ENCODE measurements at regions not wholly inside any gene's neighbourhood (a gene's known extent, or its start where the extent isn't known, plus 50 kb on each side); places are given as distances from the start of the nearest gene placed in this dataset.
A peak's percentile ranks its signal among the peaks of the same experiment; 100 is the strongest.

DNA sequence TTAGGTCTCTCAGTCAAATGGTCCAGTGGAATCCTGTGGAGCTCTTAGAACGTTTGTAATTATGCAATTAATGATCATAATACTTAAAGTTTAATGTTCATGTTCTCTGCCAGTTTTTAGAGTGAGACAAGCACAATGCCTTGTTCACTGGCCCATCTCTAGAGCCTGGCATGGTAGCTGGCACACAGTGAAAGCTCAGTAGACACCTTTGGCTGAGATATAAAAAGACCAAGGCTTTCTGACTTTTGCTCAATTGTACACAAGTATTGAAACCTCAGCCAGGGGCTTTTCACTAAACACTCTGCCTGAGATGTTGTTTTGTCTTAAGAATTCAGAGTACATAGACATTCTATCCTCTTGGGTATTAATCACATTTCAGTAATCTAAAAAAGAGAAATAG lies 241.8 kb upstream of the ATP2B1 start:
- H3K27ac ChIP-seq, result no peak overlapping the region
- CTCF ChIA-PET, result no interaction called here
- DNase-seq (ENCODE audit: low spot score), result no peak
- POLR2A ChIA-PET (ENCODE audit: low non-redundant PET), result no interaction called here
- TF ChIP-seq, protein P1, sequence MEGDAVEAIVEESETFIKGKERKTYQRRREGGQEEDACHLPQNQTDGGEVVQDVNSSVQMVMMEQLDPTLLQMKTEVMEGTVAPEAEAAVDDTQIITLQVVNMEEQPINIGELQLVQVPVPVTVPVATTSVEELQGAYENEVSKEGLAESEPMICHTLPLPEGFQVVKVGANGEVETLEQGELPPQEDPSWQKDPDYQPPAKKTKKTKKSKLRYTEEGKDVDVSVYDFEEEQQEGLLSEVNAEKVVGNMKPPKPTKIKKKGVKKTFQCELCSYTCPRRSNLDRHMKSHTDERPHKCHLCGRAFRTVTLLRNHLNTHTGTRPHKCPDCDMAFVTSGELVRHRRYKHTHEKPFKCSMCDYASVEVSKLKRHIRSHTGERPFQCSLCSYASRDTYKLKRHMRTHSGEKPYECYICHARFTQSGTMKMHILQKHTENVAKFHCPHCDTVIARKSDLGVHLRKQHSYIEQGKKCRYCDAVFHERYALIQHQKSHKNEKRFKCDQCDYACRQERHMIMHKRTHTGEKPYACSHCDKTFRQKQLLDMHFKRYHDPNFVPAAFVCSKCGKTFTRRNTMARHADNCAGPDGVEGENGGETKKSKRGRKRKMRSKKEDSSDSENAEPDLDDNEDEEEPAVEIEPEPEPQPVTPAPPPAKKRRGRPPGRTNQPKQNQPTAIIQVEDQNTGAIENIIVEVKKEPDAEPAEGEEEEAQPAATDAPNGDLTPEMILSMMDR (conservative IDR thresholded peaks at IDR 0.05; ENCODE audit: low read depth), result no peak

DNA sequence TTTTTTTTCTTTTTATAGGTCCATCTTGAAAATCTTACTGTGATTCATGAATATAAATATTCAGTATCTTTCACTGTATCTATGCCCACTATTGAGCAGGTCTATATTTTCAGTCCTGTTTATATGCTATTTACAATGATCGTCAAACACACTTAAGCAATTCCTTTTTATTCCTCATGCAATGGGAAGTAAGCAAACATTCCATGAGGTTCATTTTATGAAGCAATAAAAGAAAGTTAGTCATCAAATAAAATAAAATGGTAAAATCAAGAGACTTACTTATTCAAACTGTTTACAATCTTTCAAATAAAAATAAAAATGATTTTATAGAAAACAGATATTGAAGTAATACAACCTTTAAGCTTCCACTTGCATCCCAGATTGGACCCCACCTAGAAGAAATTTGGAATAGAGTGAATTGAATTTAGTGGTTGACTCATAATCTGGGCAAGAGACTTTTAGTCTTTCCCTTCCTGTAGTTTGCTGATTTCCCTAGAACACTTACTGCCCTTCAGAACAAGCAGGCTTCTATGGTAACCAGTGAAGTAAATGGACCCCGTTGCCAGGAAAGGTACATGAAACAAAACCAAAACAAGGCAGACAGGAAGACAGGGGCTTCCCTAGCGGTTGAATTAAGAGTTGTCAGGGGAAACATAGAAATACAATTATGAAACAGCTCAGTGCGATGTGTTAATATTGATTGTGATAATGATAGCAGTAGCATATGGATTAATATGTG lies 241.0 kb upstream of the ATP2B1 start:
- no peak overlapping the region for H3K27ac ChIP-seq
- TF ChIP-seq, protein P1 (conservative IDR thresholded peaks at IDR 0.05; ENCODE audit: low read depth), result peak; percentile 60
- POLR2A ChIA-PET (ENCODE audit: low non-redundant PET), result no interaction called here
- peak; percentile 63 for DNase-seq (ENCODE audit: low spot score)
- CTCF ChIA-PET, result no interaction called here

DNA sequence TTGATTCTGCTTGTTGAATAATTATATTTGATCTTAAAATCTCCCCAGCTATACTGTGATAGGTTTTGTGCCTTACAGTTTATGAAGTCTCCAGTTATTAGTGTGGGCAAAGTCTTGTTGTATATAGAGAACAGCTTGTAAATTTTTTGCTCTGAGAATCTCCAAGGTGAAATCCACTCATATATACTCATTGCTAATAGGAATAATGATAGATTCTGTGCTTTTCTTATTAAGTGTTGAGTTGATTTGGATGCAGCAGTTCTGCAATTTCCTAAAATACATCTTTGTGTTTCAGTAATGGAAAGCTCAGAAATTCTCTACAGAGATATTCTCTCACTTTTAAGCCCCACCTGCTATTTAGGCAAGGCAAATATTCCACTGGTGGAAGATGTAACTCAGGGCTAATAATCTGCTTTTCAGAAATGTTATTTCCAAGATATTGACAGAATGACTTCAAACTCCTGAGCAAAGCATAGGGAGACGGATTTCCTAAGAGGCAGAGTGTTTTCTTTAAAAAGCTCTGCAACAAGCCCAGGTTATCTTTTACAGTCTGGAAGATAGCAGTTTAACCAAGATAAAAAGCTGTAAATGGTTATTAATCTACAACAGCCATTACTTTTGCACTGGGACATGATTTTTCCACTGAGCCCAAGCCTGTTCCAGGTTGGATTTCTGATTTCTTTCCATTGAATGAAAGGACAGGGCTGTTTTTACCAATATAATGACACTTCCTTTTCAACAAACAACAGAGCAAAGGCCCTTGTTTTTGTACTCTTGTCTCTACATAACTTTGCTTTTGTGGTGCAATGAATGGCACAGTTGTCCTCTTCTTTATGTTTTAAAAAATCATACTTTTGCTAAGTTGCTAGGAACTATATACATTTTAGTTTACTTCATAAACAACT lies 239.9 kb upstream of the ATP2B1 start:
- TF ChIP-seq, protein P1 (conservative IDR thresholded peaks at IDR 0.05; ENCODE audit: low read depth), result no peak
- CTCF ChIA-PET, result no interaction called here
- POLR2A ChIA-PET (ENCODE audit: low non-redundant PET), result no interaction called here
- no peak overlapping the region; the same call in 1 of the 2 replicates for H3K27ac ChIP-seq
- DNase-seq (ENCODE audit: low spot score), result no peak

DNA sequence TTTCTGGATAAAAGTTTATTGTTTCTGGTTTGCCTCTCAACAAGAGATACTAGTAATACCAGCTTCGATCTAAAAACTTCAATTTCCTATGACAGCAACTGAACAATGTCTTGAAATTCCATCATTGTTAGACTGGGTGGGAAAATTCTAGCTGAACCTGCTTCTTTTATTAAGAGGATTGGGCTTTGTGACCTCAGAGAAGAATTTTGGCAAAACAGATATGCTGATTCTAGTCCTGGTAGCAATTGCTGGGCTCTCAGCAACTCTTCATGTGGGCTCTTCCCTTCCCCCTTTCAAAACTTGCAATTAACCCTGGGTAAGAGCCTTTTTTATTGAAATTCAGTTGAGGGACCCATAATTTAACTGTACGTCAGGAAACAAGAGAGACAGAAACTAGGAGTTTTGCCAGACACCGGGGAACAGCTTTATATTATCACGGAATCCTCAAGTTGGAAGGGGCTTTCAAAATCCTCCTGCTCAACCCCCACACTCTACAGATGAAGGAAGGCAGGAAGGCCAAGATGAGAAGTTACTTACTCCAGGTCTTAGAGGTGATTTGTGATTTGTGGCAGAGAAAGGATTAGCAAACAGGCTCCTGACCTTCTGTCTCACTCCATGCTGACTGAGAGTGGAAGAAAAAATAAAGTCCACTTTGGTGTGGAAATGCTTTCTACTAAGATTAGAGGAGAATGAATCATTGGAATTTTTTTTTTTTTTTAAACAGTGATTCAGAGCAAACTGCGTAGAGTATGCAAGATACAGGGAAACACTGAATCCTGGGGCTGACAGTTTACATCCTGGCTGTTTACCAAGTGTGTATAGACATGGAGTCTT lies 239.0 kb upstream of the ATP2B1 start:
- TF ChIP-seq, protein P1 (conservative IDR thresholded peaks at IDR 0.05; ENCODE audit: low read depth), result no peak
- peak overlapping the region; percentile 27; the same call in 1 of the 2 replicates for H3K27ac ChIP-seq
- CTCF ChIA-PET, result interaction anchor here (0.5 kb wide), 1 partner anchor 11 kb away, joined by 7 read pairs; no protein-coding TSS in a partner anchor
- POLR2A ChIA-PET (ENCODE audit: low non-redundant PET), result no interaction called here
- DNase-seq (ENCODE audit: low spot score), result peak; percentile 82

DNA sequence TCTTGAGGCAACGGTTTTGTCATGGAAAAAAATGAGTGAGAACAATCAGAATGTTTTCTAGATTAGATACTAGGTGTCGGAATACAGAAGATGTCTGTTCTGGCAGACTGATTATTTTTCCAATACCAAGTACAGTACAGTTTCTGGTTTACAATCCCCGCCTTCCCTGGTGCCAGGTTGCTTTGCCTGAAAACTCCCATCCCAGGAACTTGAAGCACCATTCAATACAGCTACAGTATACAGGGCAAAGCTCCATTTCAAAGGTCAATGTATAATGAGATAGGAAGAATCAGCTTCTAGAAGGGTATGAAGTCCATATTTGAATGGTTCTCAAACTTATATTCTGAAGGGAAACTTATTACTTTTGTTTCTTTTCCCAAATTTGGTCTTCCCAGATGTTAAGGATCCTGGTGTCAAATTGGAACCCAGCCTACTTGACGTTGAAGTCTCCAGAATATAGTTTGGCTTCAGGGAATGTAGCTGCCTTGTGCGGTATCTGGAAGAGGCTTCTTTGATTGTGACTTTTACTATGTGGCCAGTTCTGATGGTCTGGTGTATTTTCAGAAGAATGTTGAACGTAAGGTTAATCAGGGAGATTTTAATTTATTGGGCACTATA lies 238.0 kb upstream of the ATP2B1 start:
- ChIA-PET POLR2A (ENCODE audit: low non-redundant PET) (no interaction called here), CTCF (no interaction called here)
- DNase-seq (ENCODE audit: low spot score), result no peak
- no peak overlapping the region for H3K27ac ChIP-seq
- TF ChIP-seq, protein P1 (conservative IDR thresholded peaks at IDR 0.05; ENCODE audit: low read depth), result no peak
